ENCODE measurements at regions not wholly inside any gene's neighbourhood (a gene's known extent, or its start where the extent isn't known, plus 50 kb on each side); places are given as distances from the start of the nearest gene placed in this dataset.
"Not testable (repeated sequence)": the region's sequence is repeated elsewhere in the genome, so short reads cannot be mapped to it uniquely, and the experiment has no call there.

- Histone ChIP-seq H3K9me3 (peaks cover 0 to 16% (median 4%) of the 10 kb centered on the region in 4 donors), H3K27ac (no peak overlapping the region), H3K36me3 (no peaks in the 10 kb centered on the region), H3K27me3 (no peaks in the 10 kb centered on the region), H3K4me3 (no peak overlapping the region), H3K4me1 (no peaks in the 10 kb centered on the region)
- WGBS, 2 donors = 81 to 84% methylated on average over 3 of the region's 3 CpGs
- no peak for DNase-seq (ENCODE audit: low spot score in 2 of 2)
- TF ChIP-seq POLR2A (IDR thresholded peaks at IDR 0.05) = no peak
- no peak for TF ChIP-seq EP300 (IDR thresholded peaks at IDR 0.05)
Observed at GRCh38 chr3:79960594-79960993, 192.8 kb upstream of the ROBO1 start.

DNA sequence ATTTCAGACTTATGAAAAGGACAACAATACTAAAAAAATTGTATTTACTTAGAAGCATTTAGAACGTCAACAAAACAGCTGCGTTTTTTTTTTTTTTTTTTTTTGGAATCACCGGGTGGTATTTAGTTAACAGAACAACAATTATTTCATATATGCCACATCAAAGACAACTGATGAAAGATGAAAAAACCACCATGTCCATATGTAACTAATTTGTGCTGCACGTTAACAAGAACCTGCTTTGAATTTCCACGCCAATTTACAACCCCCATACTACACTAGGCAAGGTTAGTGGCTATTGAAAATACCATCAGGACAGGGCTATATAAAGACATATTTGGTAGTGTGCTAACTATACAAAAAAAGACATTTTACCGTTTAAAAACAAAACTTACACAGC, 189.3 kb upstream of the ROBO1 start:
- Histone ChIP-seq H3K4me1 (no peaks in the 10 kb centered on the region), H3K9me3 (no peaks in the 10 kb centered on the region), H3K36me3 (no peaks in the 10 kb centered on the region), H3K27ac (no peak overlapping the region), H3K27me3 (no peaks in the 10 kb centered on the region), H3K4me3 (no peak overlapping the region)
- no peak for DNase-seq (ENCODE audit: low spot score in 2 of 2)
- 56 to 61% methylated on average over 6 of the region's 6 CpGs for WGBS, 2 donors
- TF ChIP-seq POLR2A (IDR thresholded peaks at IDR 0.05) = no peak
- TF ChIP-seq, protein P1, sequence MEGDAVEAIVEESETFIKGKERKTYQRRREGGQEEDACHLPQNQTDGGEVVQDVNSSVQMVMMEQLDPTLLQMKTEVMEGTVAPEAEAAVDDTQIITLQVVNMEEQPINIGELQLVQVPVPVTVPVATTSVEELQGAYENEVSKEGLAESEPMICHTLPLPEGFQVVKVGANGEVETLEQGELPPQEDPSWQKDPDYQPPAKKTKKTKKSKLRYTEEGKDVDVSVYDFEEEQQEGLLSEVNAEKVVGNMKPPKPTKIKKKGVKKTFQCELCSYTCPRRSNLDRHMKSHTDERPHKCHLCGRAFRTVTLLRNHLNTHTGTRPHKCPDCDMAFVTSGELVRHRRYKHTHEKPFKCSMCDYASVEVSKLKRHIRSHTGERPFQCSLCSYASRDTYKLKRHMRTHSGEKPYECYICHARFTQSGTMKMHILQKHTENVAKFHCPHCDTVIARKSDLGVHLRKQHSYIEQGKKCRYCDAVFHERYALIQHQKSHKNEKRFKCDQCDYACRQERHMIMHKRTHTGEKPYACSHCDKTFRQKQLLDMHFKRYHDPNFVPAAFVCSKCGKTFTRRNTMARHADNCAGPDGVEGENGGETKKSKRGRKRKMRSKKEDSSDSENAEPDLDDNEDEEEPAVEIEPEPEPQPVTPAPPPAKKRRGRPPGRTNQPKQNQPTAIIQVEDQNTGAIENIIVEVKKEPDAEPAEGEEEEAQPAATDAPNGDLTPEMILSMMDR (IDR thresholded peaks at IDR 0.05) = no peak
- TF ChIP-seq EP300 (IDR thresholded peaks at IDR 0.05) = no peak

DNA sequence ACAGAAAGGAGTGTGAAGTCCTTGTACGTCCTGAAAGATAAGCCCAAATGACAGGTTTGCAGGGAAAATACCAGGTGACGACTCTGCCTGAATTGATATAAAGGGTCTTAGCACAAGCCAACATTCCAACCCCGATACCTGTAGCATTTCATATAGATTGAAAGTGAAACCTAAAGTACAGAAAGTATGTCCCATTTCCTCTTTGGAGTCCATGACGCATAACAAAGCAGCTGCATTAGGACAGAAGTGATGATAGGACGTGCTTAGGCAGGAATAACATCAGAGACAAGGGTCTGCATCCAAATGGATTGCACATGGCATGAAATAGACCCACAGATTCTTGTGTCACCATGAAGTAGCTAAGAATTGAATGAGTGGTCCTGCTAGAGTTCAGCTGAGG, 187.0 kb upstream of the ROBO1 start:
- Histone ChIP-seq H3K36me3 (no peaks in the 10 kb centered on the region), H3K9me3 (peaks cover 0 to 3% (median 0%) of the 10 kb centered on the region in 4 donors), H3K4me3 (no peak overlapping the region), H3K27ac (no peak overlapping the region), H3K27me3 (no peaks in the 10 kb centered on the region), H3K4me1 (no peaks in the 10 kb centered on the region)
- WGBS, 2 donors = 85 to 91% methylated on average over 5 of the region's 5 CpGs
- DNase-seq (ENCODE audit: low spot score in 2 of 2) = no peak
- TF ChIP-seq, protein P1 (IDR thresholded peaks at IDR 0.05) = no peak
- TF ChIP-seq EP300 (IDR thresholded peaks at IDR 0.05) (no peak), POLR2A (IDR thresholded peaks at IDR 0.05) (no peak)

GRCh38 chr3:79953591-79954101, 185.8 kb upstream of the ROBO1 start:
- Histone ChIP-seq H3K4me3 (no peak overlapping the region), H3K4me1 (no peaks in the 10 kb centered on the region), H3K9me3 (peaks cover 0 to 3% (median 0%) of the 10 kb centered on the region in 4 donors), H3K36me3 (no peaks in the 10 kb centered on the region), H3K27ac (no peak overlapping the region), H3K27me3 (no peaks in the 10 kb centered on the region)
- 43 to 55% methylated on average over 2 of the region's 2 CpGs for WGBS, 2 donors
- DNase-seq (ENCODE audit: low spot score in 2 of 2) = no peak
- no peak for TF ChIP-seq EP300 (IDR thresholded peaks at IDR 0.05)

GRCh38 chr3:79951426-79951825, 183.6 kb upstream of the ROBO1 start:
- DNase-seq (ENCODE audit: low spot score in 2 of 2) = not testable (repeated sequence)

DNA sequence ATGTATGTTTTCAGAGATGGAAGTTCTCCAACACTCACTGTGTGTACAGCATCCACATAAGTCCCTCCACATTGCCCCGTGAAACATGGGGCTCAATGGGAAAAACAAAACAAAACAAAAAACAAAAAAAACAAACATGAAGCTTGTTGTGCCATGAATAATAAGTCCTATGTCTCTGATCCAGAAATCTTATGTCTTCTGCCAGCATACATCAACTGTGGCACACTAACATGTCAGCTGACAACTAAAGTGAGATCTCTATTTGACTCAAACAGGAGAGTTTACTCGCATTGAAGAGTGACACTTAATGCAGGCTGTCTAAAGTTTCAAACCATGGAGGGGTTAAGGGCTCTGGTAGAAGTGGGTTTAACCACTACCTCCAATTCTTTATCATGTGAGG, 180.2 kb upstream of the ROBO1 start:
- Histone ChIP-seq H3K9me3 (peaks cover 0 to 3% (median 0%) of the 10 kb centered on the region in 4 donors), H3K36me3 (no peaks in the 10 kb centered on the region), H3K4me3 (no peak overlapping the region), H3K27ac (no peak overlapping the region), H3K4me1 (no peaks in the 10 kb centered on the region), H3K27me3 (no peaks in the 10 kb centered on the region)
- 76 to 79% methylated on average over 2 of the region's 2 CpGs for WGBS, 2 donors
- TF ChIP-seq POLR2A (IDR thresholded peaks at IDR 0.05) (no peak), EP300 (IDR thresholded peaks at IDR 0.05) (no peak)
- TF ChIP-seq, protein P1 (IDR thresholded peaks at IDR 0.05) = no peak
- no peak for DNase-seq (ENCODE audit: low spot score in 2 of 2)

More at GRCh38 chr3:79951426-79951825, 183.6 kb upstream of the ROBO1 start:
- not testable (repeated sequence) for H3K9me3 ChIP-seq, H3K27me3 ChIP-seq, H3K4me1 ChIP-seq, H3K27ac ChIP-seq, H3K4me3 ChIP-seq, H3K36me3 ChIP-seq
- WGBS, 2 donors = 96 to 99% methylated on average over 16 to 21 of the region's 23 CpGs

- TF ChIP-seq, protein P1 (IDR thresholded peaks at IDR 0.05) = no peak
- TF ChIP-seq POLR2A (IDR thresholded peaks at IDR 0.05) (no peak), EP300 (IDR thresholded peaks at IDR 0.05) (no peak)
- H3K36me3 ChIP-seq = no peaks in the 10 kb centered on the region
- no peak overlapping the region for H3K4me3 ChIP-seq
- WGBS, 2 donors = 93 to 100% methylated on average over 1 of the region's 1 CpG
- DNase-seq (ENCODE audit: low spot score in 2 of 2) = no peak
- H3K27ac ChIP-seq = no peak overlapping the region
- no peaks in the 10 kb centered on the region for H3K4me1 ChIP-seq
- H3K27me3 ChIP-seq = no peaks in the 10 kb centered on the region
- peaks cover 0 to 3% (median 0%) of the 10 kb centered on the region in 4 donors for H3K9me3 ChIP-seq
Observed at GRCh38 chr3:79947469-79947868, 179.7 kb upstream of the ROBO1 start.

Measured in tibial nerve (tissue), 4 donors.